ENCODE measurements at regions not wholly inside any gene's neighbourhood (a gene's known extent, or its start where the extent isn't known, plus 50 kb on each side); places are given as distances from the start of the nearest gene placed in this dataset.

- Mint-ChIP-seq H3K4me3 (ENCODE audit: low read depth, unreplicated experiment) (no peak overlapping the region), H3K36me3 (ENCODE audit: insufficient read depth, unreplicated experiment) (no peaks in the 10 kb centered on the region)
- intact Hi-C loops (cut with micrococcal nuclease; ENCODE audit: unreplicated experiment) = no loop called here
Measured at GRCh38 chrX:115399306-115399705, 109.8 kb downstream of the LUZP4 start.

DNA sequence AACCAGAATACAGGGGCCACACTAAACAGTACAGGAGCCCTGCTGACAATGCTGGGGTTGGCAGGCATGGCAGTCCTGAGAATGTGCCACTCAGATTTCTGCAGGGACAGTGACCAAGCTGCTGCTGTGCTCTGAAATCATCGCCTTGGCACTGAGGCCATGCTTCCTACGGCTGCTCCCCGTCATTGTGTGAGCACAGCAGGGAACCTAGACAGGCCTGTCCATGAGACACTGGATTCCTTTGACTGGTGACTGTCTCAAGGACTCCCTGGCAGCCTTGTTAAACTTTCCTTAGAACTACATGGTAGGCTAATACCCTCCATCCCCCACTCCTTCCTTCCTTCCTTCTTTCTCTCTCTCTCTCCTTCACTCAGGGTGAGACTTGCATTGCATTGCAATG lies 111.4 kb downstream of the LUZP4 start:
- DNase-seq = no peak
- H3K4me1 Mint-ChIP-seq (ENCODE audit: low read depth, unreplicated experiment) = no peaks in the 10 kb centered on the region
- no peaks in the 10 kb centered on the region for H3K9me3 Mint-ChIP-seq (ENCODE audit: low read depth, unreplicated experiment)
- H3K4me3 Mint-ChIP-seq (ENCODE audit: low read depth, unreplicated experiment) = no peak overlapping the region
- CTCF ChIA-PET = no interaction called here
- TF ChIP-seq, protein P1, sequence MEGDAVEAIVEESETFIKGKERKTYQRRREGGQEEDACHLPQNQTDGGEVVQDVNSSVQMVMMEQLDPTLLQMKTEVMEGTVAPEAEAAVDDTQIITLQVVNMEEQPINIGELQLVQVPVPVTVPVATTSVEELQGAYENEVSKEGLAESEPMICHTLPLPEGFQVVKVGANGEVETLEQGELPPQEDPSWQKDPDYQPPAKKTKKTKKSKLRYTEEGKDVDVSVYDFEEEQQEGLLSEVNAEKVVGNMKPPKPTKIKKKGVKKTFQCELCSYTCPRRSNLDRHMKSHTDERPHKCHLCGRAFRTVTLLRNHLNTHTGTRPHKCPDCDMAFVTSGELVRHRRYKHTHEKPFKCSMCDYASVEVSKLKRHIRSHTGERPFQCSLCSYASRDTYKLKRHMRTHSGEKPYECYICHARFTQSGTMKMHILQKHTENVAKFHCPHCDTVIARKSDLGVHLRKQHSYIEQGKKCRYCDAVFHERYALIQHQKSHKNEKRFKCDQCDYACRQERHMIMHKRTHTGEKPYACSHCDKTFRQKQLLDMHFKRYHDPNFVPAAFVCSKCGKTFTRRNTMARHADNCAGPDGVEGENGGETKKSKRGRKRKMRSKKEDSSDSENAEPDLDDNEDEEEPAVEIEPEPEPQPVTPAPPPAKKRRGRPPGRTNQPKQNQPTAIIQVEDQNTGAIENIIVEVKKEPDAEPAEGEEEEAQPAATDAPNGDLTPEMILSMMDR (IDR thresholded peaks at IDR 0.05; ENCODE audit: unreplicated experiment) = no peak
- no TSS peak for BruUV-seq (replicated peaks)
- intact Hi-C loops (cut with micrococcal nuclease; ENCODE audit: unreplicated experiment) = no loop called here
- H3K36me3 Mint-ChIP-seq (ENCODE audit: insufficient read depth, unreplicated experiment) = no peaks in the 10 kb centered on the region
- H3K27ac Mint-ChIP-seq (ENCODE audit: unreplicated experiment) = no peak overlapping the region
- no peaks in the 10 kb centered on the region for H3K27me3 Mint-ChIP-seq (ENCODE audit: unreplicated experiment)

More at GRCh38 chrX:115399306-115399705, 109.8 kb downstream of the LUZP4 start:
- CTCF ChIA-PET = no interaction called here
- H3K27me3 Mint-ChIP-seq (ENCODE audit: unreplicated experiment) = no peaks in the 10 kb centered on the region
- no peak for DNase-seq
- no peak overlapping the region for H3K27ac Mint-ChIP-seq (ENCODE audit: unreplicated experiment)
- TF ChIP-seq, protein P1 (IDR thresholded peaks at IDR 0.05; ENCODE audit: unreplicated experiment) = no peak
- no peaks in the 10 kb centered on the region for H3K9me3 Mint-ChIP-seq (ENCODE audit: low read depth, unreplicated experiment)
- no TSS peak for BruUV-seq (replicated peaks)
- no peaks in the 10 kb centered on the region for H3K4me1 Mint-ChIP-seq (ENCODE audit: low read depth, unreplicated experiment)

DNA sequence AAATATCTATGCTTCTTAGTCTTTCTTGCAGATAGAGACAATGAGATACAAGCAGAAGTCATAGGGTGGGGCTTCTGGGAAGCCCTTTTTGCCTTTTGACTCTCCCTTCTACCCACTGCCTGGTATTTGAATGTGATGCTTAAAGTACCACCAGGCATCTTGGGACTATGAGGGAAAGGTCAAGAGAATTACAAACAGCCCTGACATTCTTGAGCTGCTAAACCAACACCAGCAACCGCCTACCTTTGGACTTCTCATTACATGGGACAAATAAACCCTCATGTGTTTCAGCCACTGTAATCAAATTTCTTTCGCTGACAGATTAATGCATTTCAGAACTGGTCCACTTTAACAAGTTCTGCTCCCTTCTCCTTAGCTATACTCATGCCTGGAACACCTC lies 112.8 kb downstream of the LUZP4 start:
- no peak for DNase-seq
- BruUV-seq (replicated peaks) = no TSS peak
- Mint-ChIP-seq H3K4me3 (ENCODE audit: low read depth, unreplicated experiment) (no peak overlapping the region), H3K27me3 (ENCODE audit: unreplicated experiment) (no peaks in the 10 kb centered on the region), H3K36me3 (ENCODE audit: insufficient read depth, unreplicated experiment) (no peaks in the 10 kb centered on the region), H3K9me3 (ENCODE audit: low read depth, unreplicated experiment) (no peaks in the 10 kb centered on the region), H3K4me1 (ENCODE audit: low read depth, unreplicated experiment) (no peaks in the 10 kb centered on the region), H3K27ac (ENCODE audit: unreplicated experiment) (no peak overlapping the region)
- TF ChIP-seq, protein P1 (IDR thresholded peaks at IDR 0.05; ENCODE audit: unreplicated experiment) = no peak
- CTCF ChIA-PET = no interaction called here
- intact Hi-C loops (cut with micrococcal nuclease; ENCODE audit: unreplicated experiment) = no loop called here

- no peaks in the 10 kb centered on the region for H3K9me3 Mint-ChIP-seq (ENCODE audit: low read depth, unreplicated experiment)
- H3K4me1 Mint-ChIP-seq (ENCODE audit: low read depth, unreplicated experiment) = no peaks in the 10 kb centered on the region
- H3K36me3 Mint-ChIP-seq (ENCODE audit: insufficient read depth, unreplicated experiment) = no peaks in the 10 kb centered on the region
- CTCF ChIA-PET = no interaction called here
- DNase-seq = no peak
- TF ChIP-seq, protein P1 (IDR thresholded peaks at IDR 0.05; ENCODE audit: unreplicated experiment) = no peak
- H3K4me3 Mint-ChIP-seq (ENCODE audit: low read depth, unreplicated experiment) = no peak overlapping the region
- H3K27me3 Mint-ChIP-seq (ENCODE audit: unreplicated experiment) = no peaks in the 10 kb centered on the region
- H3K27ac Mint-ChIP-seq (ENCODE audit: unreplicated experiment) = no peak overlapping the region
- no TSS peak for BruUV-seq (replicated peaks)
- intact Hi-C loops (cut with micrococcal nuclease; ENCODE audit: unreplicated experiment) = no loop called here
Measured at GRCh38 chrX:115408771-115409400, 119.4 kb downstream of the LUZP4 start.
